ENCODE measurements at regions not wholly inside any gene's neighbourhood (a gene's known extent, or its start where the extent isn't known, plus 50 kb on each side); places are given as distances from the start of the nearest gene placed in this dataset.

DNA sequence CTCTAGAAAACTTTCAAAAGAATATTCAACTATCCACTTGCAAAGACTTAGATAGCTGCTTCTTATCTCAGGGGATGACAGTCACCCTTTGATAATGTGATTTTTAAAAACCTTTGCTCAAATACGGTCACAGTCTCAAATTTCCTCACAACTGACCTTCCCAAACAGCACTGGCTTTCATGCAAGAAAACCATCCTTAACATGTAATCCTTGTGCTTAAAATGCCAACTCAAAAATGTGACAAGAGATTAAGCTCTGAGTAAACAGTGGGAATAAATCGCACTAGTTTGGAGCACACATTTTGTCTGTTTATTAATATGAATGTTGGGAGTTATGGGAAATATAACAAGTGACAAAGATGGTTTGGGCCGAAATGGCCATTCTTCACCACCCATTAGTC lies 87.5 kb upstream of the CCBE1 start:
- H3K4me1 Mint-ChIP-seq = no peaks in the 10 kb centered on the region
- no peaks in the 10 kb centered on the region for H3K36me3 Mint-ChIP-seq (ENCODE audit: low read depth)
- H3K27ac Mint-ChIP-seq = no peak overlapping the region
- peaks cover 10% of the 10 kb centered on the region for H3K27me3 Mint-ChIP-seq
- H3K9me3 Mint-ChIP-seq = no peaks in the 10 kb centered on the region
- no peak overlapping the region for H3K4me3 Mint-ChIP-seq
- no peak for ATAC-seq (replicated peaks)

DNA sequence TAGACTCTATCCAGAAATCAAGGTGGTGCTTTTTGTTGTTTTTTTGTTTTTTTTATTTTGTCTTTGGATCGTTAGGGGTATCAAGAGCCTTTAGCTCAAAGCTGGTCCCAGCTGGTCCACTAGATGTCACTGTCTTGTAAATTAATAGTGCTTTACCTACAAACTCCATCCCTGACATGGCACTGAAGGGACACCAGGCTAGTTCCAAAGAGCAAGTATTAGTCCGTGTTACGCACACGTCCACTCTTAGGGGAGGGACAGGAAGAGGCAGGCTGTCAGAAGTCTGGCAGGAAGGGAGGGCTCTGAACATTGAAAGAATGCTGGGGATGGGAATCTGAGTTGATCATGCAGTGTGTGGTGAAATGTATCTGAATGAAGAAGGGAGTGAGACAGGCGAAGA lies 85.9 kb upstream of the CCBE1 start:
- Mint-ChIP-seq H3K36me3 (ENCODE audit: low read depth) (no peaks in the 10 kb centered on the region), H3K4me3 (no peak overlapping the region), H3K27me3 (peaks cover 4% of the 10 kb centered on the region), H3K27ac (no peak overlapping the region), H3K4me1 (no peaks in the 10 kb centered on the region), H3K9me3 (no peaks in the 10 kb centered on the region)
- ATAC-seq (replicated peaks) = no peak

DNA sequence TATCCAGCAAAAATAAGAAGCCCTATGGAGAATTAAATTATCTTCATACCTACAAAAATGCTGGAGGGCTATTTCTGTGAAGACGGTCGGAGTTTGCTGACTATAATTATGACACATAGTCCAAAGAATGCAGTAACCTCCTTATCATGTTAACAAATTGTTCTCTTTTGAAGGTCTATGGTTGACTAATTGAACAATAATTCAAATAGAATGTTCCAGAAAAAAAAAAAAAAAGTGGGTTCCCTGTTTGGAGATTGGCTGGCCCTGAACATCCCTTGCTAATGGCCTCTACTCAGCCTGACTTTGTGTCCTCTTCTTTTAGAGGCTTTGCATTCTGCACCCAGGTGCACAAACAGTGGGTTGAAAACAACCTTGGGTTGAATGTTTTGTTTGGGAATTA lies 82.8 kb upstream of the CCBE1 start:
- no peak for ATAC-seq (replicated peaks)
- Mint-ChIP-seq H3K4me3 (no peak overlapping the region), H3K27me3 (peaks cover 4% of the 10 kb centered on the region), H3K9me3 (no peaks in the 10 kb centered on the region), H3K36me3 (ENCODE audit: low read depth) (no peaks in the 10 kb centered on the region), H3K4me1 (no peaks in the 10 kb centered on the region), H3K27ac (no peak overlapping the region)

DNA sequence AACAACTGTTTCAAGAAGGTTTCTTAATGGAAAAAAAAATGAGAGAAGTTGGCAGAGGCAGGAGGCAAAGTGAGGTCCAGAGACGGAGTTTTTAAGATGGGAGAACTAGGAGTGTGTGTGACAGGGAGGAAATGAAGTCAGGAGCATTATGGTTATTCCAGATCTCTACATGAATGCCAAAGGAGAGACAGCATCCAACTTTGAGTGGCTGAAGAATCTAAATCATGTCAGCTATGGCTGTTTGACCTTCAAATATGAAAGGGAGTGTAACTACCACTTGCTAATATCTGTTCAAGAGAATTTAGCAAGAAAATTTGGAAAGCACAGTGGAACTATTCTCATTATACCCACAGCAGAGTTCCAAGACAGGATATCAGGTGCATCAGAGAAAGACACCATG lies 81.2 kb upstream of the CCBE1 start:
- Mint-ChIP-seq H3K4me3 (no peak overlapping the region), H3K27ac (no peak overlapping the region), H3K4me1 (no peaks in the 10 kb centered on the region), H3K36me3 (ENCODE audit: low read depth) (no peaks in the 10 kb centered on the region), H3K9me3 (no peaks in the 10 kb centered on the region), H3K27me3 (peaks cover 14% of the 10 kb centered on the region)
- no peak for ATAC-seq (replicated peaks)

DNA sequence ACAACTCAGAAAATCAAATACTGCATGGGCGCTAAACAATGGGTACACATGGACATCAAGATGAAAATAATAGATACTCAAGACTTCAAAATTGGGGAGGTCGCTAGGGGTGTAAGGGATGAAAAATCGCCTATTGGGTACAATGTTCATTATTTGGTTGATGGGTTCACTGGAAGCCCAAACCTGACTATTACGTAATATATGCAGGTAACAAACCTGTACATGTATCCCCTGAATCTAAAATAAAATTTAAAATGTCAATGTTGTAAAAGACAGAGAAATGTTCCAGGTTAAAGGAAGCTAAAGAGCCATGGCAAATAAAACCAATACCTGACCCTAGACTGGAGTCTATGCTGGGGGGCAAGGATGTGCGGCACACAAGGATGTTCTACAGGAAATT lies 80.4 kb upstream of the CCBE1 start:
- peaks cover 15% of the 10 kb centered on the region for H3K27me3 Mint-ChIP-seq
- no peaks in the 10 kb centered on the region for H3K36me3 Mint-ChIP-seq (ENCODE audit: low read depth)
- no peaks in the 10 kb centered on the region for H3K4me1 Mint-ChIP-seq
- H3K9me3 Mint-ChIP-seq = no peaks in the 10 kb centered on the region
- ATAC-seq (replicated peaks) = no peak
- H3K27ac Mint-ChIP-seq = no peak overlapping the region
- no peak overlapping the region for H3K4me3 Mint-ChIP-seq

DNA sequence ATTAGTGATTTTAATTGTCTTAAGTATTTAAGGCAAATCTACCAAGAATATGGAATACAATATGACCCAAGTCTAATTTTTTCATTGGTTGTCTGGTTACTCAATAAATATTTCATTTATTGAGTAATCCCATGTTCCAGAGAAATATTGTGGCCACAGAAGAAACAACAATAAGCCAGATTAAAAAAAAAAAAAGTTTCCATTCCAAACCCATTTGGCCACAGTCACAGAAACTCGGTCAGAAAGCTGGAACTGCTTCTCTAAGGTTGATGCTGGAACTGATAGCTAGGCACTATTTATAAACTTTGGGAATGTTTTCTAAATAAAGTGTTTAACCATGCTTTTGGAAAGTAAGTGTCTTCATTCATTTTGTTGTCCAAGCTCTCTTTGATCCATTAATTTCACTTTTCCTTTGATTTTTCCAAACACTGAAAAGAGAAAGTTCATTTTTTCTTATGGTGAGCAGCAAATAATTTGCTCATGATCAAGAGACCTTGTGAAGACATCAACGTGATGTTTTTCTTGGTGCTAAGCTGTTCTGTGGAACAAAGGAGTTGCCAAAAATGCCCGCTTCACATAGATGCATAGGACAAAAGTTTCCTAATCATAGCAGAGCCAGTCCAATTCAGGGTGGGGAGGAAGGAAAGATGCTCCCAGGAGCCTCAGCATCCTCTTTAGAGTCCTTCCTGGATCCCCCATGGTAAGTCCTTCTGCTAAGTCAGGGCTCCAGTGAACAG lies 72.1 kb upstream of the CCBE1 start:
- Mint-ChIP-seq H3K36me3 (ENCODE audit: low read depth) (no peaks in the 10 kb centered on the region), H3K9me3 (no peaks in the 10 kb centered on the region), H3K27me3 (peaks cover 23% of the 10 kb centered on the region), H3K4me3 (no peak overlapping the region), H3K27ac (no peak overlapping the region), H3K4me1 (no peaks in the 10 kb centered on the region)
- no peak for ATAC-seq (replicated peaks)

DNA sequence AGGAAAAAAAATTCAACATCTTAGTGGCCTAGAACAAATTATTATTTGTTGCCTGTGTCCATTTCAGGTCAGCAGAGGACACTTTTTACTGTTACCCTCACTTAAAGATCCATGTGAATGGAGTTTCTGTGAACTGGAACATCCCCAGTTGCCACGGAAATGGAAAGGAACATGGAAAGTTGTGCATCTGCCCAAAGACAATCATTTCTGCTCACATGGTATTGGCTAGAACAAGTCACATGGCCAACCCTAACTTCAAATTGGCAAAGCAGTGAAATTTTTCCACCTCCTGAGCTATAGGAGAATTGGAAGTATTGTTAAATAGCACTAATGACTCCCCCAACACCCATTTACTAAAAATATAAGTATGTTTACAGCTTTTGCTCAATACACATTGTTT lies 71.2 kb upstream of the CCBE1 start:
- no peak for ATAC-seq (replicated peaks)
- H3K36me3 Mint-ChIP-seq (ENCODE audit: low read depth) = no peaks in the 10 kb centered on the region
- no peak overlapping the region for H3K4me3 Mint-ChIP-seq
- peaks cover 14% of the 10 kb centered on the region for H3K27me3 Mint-ChIP-seq
- H3K9me3 Mint-ChIP-seq = no peaks in the 10 kb centered on the region
- no peak overlapping the region for H3K27ac Mint-ChIP-seq
- no peaks in the 10 kb centered on the region for H3K4me1 Mint-ChIP-seq

DNA sequence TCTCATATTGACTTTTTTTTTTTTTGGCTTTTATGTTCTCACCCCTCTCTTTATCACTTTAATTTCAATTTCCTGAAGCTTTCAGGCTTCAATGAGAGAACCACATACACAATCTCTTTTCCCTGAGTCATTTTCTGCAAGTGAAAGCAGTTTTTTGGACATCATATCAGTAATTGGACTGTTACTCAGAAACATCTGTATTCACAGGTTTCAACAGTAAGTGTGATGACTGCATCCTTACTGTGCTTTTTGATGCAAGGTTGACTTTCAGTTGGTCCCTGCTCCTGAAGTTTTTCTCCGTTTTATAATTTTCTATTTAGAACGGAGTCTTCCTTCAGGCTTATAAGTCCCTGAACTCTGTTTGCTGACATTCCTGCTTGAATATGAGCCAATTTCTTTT lies 70.5 kb upstream of the CCBE1 start:
- peaks cover 11% of the 10 kb centered on the region for H3K27me3 Mint-ChIP-seq
- ATAC-seq (replicated peaks) = no peak
- H3K4me3 Mint-ChIP-seq = no peak overlapping the region
- no peaks in the 10 kb centered on the region for H3K4me1 Mint-ChIP-seq
- H3K36me3 Mint-ChIP-seq (ENCODE audit: low read depth) = no peaks in the 10 kb centered on the region
- no peak overlapping the region for H3K27ac Mint-ChIP-seq
- H3K9me3 Mint-ChIP-seq = no peaks in the 10 kb centered on the region

DNA sequence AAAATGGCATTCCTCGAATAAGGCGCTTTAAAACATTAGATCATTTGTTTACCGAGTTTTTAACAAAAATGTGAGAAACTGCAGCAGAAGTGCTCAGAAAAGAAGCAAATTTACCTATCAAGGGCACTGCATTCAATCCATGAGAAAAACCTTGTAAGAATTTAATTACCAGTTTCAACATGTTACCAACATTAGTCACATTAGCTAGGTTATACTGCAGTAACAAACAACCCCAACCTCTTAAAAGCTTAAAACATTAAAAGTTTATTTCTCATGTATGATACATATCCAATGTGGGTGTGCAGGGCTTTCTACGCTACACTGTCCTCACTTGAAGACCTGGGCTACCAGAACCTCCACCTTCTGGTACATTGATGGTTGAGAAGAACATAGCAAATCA lies 68.1 kb upstream of the CCBE1 start:
- ATAC-seq (replicated peaks) = no peak
- Mint-ChIP-seq H3K9me3 (no peaks in the 10 kb centered on the region), H3K27me3 (peaks cover 6% of the 10 kb centered on the region), H3K4me1 (no peaks in the 10 kb centered on the region), H3K4me3 (no peak overlapping the region), H3K27ac (no peak overlapping the region), H3K36me3 (ENCODE audit: low read depth) (no peaks in the 10 kb centered on the region)

DNA sequence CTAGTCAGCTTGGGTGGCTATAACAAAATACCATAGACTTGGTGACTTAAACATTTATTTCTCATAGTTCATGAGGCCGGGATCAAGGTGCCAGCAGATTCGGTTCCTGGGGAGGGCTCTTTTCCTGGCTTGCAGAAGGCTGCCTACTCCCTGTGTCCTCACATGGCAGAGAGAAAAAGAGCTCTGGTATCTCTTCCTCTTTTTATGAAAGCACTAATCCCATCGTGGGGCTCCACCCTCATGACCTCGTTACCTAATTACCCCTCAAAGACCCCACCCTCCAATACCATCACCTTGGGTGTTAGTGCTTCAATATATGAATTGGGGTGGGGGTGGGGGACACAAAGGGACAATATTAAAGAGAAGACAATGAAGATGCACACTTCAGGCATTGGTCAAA lies 67.1 kb upstream of the CCBE1 start:
- Mint-ChIP-seq H3K27ac (no peak overlapping the region), H3K36me3 (ENCODE audit: low read depth) (no peaks in the 10 kb centered on the region), H3K4me3 (no peak overlapping the region), H3K9me3 (no peaks in the 10 kb centered on the region), H3K4me1 (no peaks in the 10 kb centered on the region), H3K27me3 (peaks cover 3% of the 10 kb centered on the region)
- ATAC-seq (replicated peaks) = no peak

DNA sequence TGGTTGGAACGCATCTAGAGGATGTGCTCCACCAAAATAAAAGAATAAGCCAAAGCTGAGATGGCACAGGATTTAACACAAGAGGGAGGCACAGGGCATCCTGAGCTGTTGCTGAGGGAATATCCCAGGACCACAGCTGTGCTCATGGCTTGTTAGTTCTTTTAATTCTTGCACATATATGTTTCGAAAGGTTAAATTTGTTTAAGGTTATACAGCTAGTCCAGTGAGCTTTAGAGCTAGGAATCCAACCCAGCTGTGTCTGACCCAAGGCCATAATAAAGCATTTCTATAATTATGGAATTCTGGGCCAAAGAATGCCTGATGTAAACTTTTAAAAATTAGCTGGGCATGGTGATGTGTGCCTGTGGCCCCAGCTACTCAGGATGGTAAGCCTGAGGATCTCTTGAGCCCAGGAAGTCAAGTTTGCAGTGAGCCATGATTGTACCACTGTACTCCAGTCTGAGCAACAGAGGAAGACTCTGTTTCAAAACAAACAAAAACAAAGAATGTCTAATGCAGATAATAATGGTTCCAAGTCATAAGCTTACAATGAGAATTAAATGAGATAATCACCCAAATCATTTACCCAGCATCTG lies 66.4 kb upstream of the CCBE1 start:
- ATAC-seq (replicated peaks) = no peak
- no peak overlapping the region for H3K27ac Mint-ChIP-seq
- no peaks in the 10 kb centered on the region for H3K36me3 Mint-ChIP-seq (ENCODE audit: low read depth)
- H3K4me3 Mint-ChIP-seq = no peak overlapping the region
- no peaks in the 10 kb centered on the region for H3K4me1 Mint-ChIP-seq
- no peaks in the 10 kb centered on the region for H3K9me3 Mint-ChIP-seq
- peaks cover 3% of the 10 kb centered on the region for H3K27me3 Mint-ChIP-seq

DNA sequence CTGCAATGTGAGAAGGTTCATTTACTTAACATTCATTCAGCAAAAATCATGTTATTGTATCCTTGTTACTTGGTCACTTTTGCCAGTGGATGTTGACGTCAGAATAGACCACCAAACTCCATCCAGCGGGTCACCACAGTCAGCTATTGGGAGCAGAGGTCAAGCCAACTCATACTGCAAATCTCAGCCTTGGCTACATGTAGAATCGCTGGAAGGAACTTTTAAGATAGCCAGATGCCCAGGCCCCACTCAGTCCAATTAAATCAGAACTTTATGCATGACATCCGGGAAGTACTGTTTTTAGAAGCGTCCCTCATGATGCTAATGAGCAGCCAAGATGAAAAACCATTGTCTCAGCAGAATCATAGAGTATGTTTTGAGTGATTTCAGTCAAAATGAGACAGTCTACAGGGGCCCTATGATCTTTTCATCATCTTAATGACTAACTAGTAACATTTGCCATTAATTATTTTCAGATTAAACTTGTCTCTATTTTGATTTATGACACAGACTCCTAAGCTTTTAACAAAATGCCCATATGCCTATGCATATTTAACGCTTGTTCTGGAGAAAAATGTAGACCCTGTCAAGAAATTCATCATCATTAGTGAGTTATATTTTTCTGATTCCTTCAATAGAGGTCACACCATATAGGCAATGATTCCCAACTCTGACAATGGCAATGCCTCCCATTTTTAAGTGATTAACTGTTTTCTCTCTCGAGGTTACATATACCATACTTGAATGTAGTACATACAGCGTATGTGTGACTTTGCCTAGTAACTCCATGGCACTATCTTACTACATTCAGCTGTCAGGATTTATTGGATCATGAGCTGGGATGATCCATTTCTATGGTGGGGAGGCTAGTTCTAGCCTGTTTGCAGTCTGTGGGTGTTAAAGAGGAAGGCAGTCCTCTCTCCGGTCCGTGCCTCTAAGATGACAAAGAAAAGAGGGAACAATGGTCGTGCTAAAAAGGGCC lies 63.7 kb upstream of the CCBE1 start:
- Mint-ChIP-seq H3K4me1 (no peaks in the 10 kb centered on the region), H3K36me3 (ENCODE audit: low read depth) (no peaks in the 10 kb centered on the region), H3K27ac (no peak overlapping the region), H3K9me3 (no peaks in the 10 kb centered on the region), H3K27me3 (peaks cover 8% of the 10 kb centered on the region), H3K4me3 (no peak overlapping the region)
- ATAC-seq (replicated peaks) = no peak

DNA sequence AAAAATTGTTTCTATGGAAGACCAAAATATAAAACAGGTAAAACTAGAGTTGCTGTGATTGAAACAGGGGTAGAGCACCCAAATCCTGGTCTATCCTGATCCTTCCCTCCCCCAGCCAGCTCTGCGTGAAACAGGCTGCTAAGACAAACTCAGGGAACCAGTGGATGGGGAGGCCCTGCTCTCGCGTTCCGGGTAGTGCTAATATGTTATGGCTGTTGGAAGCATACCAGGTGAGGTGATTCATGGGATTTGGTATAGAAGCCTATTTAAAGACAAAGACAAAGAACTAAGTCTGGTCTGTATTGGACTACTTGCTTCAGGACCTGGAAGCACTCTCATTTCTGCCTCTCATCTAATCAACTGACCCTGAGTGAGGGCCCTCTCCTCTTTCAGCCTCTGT lies 63.0 kb upstream of the CCBE1 start:
- H3K4me1 Mint-ChIP-seq = no peaks in the 10 kb centered on the region
- H3K4me3 Mint-ChIP-seq = no peak overlapping the region
- no peak overlapping the region for H3K27ac Mint-ChIP-seq
- H3K36me3 Mint-ChIP-seq (ENCODE audit: low read depth) = no peaks in the 10 kb centered on the region
- ATAC-seq (replicated peaks) = no peak
- peaks cover 8% of the 10 kb centered on the region for H3K27me3 Mint-ChIP-seq
- H3K9me3 Mint-ChIP-seq = no peaks in the 10 kb centered on the region

DNA sequence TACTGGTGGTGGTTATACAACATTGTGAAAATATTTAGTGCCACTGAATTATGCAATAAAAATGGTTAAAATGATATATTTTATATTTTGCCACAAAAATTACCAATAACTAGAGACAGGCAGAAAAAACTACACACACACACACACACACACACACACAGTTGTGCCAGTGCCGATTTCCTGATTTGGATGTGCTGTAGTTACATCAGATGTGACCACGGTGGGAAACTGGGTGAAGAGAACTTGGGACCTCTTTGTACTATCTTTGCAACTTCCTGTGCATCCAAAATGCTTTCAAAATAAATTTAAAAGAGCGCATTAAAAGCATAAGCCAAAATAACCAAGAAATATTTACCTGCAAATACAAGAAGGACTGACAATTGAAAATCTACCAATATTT lies 61.6 kb upstream of the CCBE1 start:
- no peaks in the 10 kb centered on the region for H3K36me3 Mint-ChIP-seq (ENCODE audit: low read depth)
- H3K9me3 Mint-ChIP-seq = no peaks in the 10 kb centered on the region
- no peak overlapping the region for H3K4me3 Mint-ChIP-seq
- ATAC-seq (replicated peaks) = no peak
- H3K4me1 Mint-ChIP-seq = no peaks in the 10 kb centered on the region
- H3K27ac Mint-ChIP-seq = no peak overlapping the region
- H3K27me3 Mint-ChIP-seq = peaks cover 10% of the 10 kb centered on the region

DNA sequence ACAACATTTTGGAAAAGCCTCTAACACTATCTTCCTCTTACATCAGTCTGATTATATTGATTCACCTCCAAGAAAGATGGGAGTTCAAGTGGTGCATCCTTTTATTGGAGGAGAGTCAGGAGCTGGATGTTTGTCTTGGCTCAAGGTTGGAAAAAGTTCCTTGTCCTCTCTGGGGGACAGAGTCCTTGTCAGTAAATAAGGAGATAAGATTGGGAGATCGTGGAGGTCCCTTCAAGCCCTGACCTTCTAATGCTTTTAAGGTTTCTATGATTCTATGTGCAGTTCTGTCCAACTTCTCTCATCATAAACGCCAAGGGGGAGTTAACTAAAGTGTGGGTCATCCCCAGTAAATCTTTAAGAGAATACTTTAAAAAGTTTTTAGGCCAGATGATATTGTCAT lies 60.9 kb upstream of the CCBE1 start:
- H3K27me3 Mint-ChIP-seq = peaks cover 11% of the 10 kb centered on the region
- no peak overlapping the region for H3K4me3 Mint-ChIP-seq
- H3K27ac Mint-ChIP-seq = no peak overlapping the region
- H3K4me1 Mint-ChIP-seq = no peaks in the 10 kb centered on the region
- no peaks in the 10 kb centered on the region for H3K9me3 Mint-ChIP-seq
- no peaks in the 10 kb centered on the region for H3K36me3 Mint-ChIP-seq (ENCODE audit: low read depth)
- ATAC-seq (replicated peaks) = no peak
